IPS-NIHi11 (cell line): ENCODE measurements at regions not wholly inside any gene's neighbourhood (a gene's known extent, or its start where the extent isn't known, plus 50 kb on each side); places are given as distances from the start of the nearest gene placed in this dataset.
A peak's percentile ranks its signal among the peaks of the same experiment; 100 is the strongest.
"Not testable (repeated sequence)": the region's sequence is repeated elsewhere in the genome, so short reads cannot be mapped to it uniquely, and the experiment has no call there.

Experiments
- DNase-seq: peaks from one replicate; pipeline ENCODE4 v3.0.0; 2012; ENCODE audit warnings: mixed read lengths, low spot score

DNA sequence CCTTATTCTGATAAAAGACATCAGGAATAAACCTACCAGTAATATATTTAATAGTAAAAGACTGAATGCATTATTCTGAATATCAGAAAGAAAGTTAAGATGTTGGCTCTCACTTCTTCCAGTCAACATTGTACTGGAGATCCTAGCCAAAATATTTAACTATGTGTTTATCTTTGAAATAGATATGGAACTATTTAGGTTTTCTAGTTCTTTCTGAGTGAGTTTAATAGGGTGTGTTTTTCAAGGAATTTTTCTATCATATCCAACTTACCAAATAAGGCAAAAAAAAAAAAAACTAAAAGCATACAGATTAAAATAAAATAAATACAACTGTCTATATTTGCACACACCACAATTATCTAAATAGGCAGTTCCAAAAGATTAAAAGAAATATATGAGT lies 478.9 kb upstream of the LMO3 start:
- no peak for DNase-seq

GRCh38 chr12:17079251-17079909 lies 473.4 kb upstream of the LMO3 start:
- DNase-seq: no peak

GRCh38 chr12:17077594-17077993 lies 471.6 kb upstream of the LMO3 start:
- DNase-seq: no peak

GRCh38 chr12:17076811-17077210 lies 470.8 kb upstream of the LMO3 start:
- no peak for DNase-seq

- no peak for DNase-seq
These were observed 470.2 kb upstream of the LMO3 start for GRCh38 chr12:17076028-17076744.

- no peak for DNase-seq
These were observed 458.9 kb upstream of the LMO3 start for GRCh38 chr12:17064834-17065233.

DNA sequence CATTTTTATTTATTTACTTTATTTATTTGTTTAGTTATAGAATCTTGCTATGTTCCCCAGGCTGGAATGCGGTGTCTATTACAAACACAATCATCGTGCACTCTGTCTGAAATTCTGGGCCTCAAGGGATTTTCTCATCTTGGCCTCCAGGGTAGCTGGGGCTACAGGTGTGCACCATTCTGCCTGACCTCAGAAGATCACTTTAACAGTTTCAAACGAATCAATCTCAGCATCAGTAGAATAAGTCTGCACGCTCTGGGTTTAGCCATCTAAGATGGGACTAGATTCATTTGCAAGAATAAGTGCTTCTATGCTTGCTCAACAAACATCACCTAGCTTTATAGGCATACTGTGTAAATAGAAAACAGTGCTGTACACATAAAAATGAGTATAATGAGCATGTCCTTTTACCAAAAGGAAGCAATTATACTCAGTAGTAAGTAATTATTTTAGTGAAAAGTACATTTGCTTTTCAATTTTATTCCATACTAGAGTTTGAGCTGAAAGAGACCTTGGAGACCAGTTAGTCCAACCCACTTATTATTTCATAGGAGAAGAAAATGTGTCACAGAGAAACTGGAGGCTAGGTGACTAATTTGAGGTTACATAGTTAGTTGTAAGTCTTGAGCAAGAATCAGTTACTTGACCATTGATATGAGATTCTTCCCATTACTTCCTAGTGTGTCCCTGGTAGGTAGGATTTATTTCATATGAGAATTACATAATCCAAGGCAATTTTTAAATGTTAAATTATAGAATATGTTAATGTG lies 456.5 kb upstream of the LMO3 start:
- no peak for DNase-seq

DNA sequence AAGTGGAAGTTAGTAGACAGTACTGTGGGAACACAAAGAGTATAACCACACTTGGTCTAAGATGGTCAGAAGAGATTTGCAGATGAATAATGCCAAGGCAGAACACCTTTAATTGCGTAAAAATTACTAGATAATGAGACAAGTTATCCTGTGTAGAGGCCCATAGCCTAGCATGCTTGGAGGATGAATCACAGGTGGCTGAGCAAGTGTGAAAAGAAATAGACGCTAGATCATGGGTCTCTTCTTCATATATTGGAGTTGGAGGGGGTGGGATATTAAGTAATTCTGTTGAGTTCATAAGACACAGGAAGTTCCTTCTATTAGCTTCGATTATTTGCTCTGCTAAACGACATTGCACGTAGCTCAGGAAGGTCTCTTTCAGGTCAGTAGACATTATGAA lies 454.3 kb upstream of the LMO3 start:
- DNase-seq: no peak

GRCh38 chr12:17056546-17056945 lies 450.6 kb upstream of the LMO3 start:
- DNase-seq: no peak

DNA sequence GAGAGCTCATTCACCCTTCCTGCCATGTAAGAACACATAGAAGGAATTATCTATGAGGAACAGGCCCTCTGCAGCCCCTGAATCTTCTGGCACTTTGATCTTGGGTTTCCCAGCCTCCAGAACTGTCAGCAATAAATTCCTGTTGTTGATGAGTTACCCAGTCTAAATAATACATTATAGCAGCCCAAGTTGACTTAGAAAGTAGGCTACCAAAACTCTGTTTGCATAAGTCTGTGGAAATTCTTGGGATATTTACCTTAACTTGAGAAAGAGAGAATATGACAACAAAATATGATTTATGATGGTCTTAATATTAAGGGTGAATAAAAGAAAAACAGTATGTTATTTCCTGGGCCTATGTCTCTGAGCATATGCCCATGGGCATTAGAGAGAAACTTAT lies 433.0 kb upstream of the LMO3 start:
- no peak for DNase-seq

DNA sequence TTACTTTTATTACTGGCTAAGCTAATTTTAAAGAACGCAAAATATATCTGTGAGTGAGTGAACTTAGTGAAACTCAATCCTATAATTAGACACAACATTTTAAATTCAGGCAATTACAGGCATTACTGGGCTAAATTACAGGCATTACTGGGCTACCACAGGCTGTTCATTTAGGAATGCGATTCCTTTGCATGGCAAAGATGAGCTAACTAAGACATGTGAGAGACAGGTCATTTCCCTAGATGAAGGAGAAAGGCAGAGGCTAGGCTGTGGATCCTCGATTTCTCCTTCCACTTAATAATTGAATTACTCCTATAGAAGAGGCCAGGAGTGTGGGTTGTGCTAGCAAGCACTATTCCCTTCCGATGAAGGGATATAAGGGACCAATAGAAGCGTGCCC lies 429.4 kb upstream of the LMO3 start:
- no peak for DNase-seq

DNA sequence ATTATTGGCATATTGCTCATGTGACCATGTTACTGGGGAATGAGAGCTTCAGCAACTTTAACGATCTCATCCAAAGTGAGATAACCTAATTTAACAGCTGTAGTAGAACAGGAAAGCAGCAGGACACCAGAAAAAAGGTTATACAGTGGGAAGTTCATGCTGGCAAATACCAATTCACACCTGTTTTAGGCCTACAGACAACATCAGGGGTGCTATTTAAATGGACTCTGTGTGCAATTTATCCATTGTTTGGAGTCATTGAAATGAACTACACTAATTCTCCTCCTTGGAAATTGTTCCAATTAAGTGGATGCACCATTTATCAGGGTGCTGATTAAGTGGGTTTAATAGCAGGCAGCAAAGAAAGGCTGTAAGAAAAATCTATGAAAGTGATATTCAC lies 424.4 kb upstream of the LMO3 start:
- no peak for DNase-seq

- DNase-seq: no peak
These were observed 422.4 kb upstream of the LMO3 start for GRCh38 chr12:17028348-17028747.

GRCh38 chr12:17025424-17025823 lies 419.5 kb upstream of the LMO3 start:
- not testable (repeated sequence) for DNase-seq

- DNase-seq: peak; percentile 23
These were observed 414.8 kb upstream of the LMO3 start for GRCh38 chr12:17020765-17021164.

GRCh38 chr12:17017402-17017801 lies 411.4 kb upstream of the LMO3 start:
- no peak for DNase-seq

GRCh38 chr12:17016116-17016864 lies 410.3 kb upstream of the LMO3 start:
- DNase-seq: no peak

- DNase-seq: no peak
These were observed 409.5 kb upstream of the LMO3 start for GRCh38 chr12:17015501-17015900.

GRCh38 chr12:17007442-17008040 lies 401.6 kb upstream of the LMO3 start:
- DNase-seq: not testable (repeated sequence)

- DNase-seq: not testable (repeated sequence)
These were observed 392.6 kb upstream of the LMO3 start for GRCh38 chr12:16998538-16998937.

DNA sequence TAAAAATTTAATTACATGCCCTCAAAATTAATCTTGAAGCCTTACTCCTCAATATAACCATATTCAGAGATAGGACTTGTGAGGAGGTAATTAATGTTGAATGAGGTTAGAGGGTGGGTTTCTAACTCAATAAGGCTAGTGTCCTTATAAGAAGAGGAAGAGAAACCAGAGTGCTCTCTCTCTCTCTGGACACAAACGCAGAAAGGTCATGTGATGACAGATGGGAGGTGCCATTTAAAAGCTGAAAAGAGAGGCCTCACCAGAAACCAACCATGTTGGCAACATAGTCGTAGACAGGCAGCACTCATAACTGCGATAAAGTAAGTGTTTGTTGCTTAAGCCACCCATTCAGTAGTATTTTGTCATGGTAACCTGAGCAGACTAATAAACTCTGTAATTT lies 378.5 kb upstream of the LMO3 start:
- no peak for DNase-seq
